ENCODE measurements at regions not wholly inside any gene's neighbourhood (a gene's known extent, or its start where the extent isn't known, plus 50 kb on each side); places are given as distances from the start of the nearest gene placed in this dataset.
"Not testable (repeated sequence)": the region's sequence is repeated elsewhere in the genome, so short reads cannot be mapped to it uniquely, and the experiment has no call there.

DNA sequence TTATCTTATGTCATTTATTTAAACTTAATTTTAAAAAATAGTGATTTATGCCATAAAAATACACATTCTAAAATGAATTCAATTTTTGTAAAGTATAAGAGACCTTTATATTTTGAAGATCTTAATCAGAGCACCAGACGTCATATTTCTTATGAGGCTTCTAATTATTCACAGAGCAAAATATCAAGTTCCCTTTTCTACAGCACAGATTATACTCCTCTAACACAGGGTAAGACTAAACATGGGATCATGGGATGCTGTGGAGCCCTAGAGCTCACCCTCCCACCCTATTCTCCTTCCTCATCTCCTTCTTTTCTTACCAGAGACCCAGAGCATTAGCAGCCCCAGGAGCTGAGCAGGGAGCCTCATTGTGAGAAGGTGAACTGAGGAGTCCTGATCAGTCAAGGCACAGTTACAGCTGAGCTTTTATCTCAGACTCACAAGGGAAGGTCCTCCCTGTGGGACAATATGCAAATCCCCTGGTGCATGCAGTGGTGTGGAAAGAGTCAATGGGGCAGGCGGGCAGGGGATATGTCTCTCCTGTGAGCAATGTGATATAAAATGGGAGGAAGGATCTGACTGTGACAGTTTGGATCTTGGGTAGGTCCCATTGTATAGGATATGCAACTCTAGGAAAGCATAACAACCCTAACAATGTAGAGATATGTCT, 530.7 kb downstream of the RPIA start:
- not testable (repeated sequence) for DNase-seq (ENCODE audit: low spot score)

DNA sequence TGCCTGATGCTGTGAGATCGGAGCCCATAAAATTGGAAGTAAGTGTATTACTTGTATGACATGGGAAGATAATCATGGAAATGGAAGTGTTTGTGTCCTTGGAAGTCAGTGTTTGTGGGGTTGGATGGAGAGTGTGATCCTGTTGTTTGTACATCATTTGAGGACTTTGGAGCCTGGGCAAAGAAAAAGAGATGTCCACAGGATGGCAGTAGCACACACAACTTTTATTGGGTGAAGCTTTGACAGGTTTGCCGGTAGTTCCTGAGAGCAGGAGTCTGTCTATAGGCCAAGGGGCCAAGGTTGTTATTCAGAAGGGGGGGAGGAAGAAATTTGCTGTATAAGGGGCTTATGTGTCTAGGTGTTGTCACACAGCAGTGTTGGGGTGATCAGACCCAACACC, 533.3 kb downstream of the RPIA start:
- not testable (repeated sequence) for DNase-seq (ENCODE audit: low spot score)

DNA sequence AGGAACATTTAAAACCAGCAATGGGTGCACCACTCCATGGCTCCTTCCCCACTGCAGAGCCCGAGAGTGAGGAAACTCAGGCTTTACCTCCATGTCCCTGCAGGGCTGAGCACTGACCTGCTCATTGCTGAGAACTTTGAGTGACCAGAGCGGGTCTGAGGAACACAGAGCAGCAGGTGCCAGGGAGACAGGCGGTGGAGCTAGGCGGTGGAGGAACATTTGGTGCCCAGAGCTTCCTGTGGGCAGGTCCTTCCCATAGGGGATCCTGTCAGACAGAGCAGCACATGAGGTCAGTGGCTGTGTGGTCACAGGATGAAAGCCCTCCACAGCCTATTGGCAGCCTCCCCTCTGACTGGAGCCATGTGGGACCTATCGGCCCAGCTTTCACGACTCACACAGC, 538.5 kb downstream of the RPIA start:
- not testable (repeated sequence) for DNase-seq (ENCODE audit: low spot score)

DNA sequence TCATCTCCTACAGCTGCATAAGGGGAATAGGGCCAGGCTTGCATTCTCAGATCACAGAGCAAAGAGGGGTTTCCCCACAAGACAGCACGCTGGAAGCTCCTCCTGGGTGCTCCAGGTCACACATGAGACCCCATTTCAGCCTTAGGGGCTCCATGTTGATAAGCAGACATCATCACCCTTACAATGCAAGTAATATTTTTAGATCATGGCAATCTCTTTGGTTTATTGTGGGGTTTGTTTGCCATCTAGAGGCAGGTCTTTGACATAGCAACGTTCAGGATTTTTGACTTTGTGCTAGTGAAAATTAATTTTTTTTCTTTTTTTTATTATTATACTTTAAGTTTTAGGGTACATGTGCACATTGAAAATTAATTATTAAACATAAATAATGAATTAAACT, 539.8 kb downstream of the RPIA start:
- not testable (repeated sequence) for DNase-seq (ENCODE audit: low spot score)

DNA sequence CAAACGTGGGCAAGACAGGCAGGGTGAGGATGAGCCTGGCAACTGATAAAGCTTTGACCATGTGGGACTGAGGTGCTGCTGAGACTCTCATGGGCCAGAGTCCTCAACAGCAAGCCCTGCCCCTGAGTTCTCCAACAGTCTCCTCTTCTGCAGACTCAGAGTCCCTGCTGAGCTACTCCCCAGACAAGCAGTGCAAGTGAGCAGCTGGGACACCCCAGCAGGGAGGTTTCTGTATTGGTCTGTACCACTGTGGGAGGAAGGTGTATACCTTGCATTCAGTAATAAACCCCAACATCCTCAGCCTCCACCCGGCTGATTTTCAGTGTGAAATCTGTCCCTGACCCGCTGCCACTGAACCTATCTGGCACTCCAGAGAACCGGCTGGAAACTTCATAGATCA, 542.5 kb downstream of the RPIA start:
- DNase-seq (ENCODE audit: low spot score) = not testable (repeated sequence)

DNA sequence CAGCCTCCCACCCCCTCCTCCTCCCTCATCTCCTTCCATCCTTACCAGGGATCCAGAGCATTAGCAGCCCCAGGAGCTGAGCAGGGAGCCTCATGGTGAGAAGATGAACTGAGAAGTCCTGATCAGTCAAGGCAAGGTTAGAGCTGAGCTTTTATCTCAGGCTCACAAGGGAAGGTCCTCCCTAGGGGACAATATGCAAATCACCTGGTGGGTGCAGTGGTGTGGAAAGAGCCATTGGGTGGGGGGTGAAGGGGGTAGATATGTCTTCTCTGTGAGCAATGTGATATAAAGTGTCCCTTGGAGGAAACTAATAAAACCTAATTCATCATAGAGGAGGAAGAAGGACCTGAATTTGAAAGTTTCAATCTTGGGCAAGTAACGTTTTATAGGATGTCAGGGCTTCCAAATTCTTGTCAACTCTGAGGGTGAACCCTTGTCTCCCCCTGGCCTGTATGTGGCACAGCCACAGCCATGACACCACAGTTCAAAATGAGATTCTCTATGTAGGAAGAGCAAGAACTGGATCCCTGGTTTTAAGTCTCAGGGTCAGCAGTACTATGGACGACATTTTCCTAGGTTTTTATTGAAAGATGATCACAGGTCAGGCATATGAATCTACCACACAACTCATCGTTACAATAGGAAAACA, 543.5 kb downstream of the RPIA start:
- not testable (repeated sequence) for DNase-seq (ENCODE audit: low spot score)

DNA sequence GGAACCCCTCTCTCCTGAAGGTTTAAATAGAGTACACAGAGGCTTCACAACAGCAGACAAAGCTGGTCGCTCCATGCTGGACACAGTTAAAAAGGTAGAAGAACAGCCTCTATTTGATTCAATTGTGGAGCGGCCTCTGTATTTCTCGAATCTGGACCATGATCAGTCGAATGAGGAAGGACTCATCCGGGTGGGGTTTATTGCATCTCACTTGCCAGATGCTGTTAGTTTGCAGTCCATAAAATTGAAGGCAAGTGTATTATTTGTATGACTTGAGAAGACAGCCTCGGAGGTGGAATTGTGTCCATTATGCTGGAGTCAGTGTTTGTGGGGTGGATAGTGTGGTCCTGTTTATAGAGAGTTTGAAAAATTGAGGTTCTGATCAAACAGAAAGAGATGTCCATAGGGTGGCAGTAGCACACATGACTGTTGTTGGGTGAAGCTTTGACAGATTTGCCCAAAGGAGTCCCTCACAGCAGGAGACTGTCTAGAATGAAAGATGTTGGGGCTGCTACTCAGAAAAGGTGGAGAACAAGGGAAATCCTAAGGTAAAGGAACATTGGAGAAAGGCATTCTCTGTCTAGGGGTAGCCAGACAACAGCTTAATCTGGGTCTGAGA, 545.5 kb downstream of the RPIA start:
- DNase-seq (ENCODE audit: low spot score) = not testable (repeated sequence)

DNA sequence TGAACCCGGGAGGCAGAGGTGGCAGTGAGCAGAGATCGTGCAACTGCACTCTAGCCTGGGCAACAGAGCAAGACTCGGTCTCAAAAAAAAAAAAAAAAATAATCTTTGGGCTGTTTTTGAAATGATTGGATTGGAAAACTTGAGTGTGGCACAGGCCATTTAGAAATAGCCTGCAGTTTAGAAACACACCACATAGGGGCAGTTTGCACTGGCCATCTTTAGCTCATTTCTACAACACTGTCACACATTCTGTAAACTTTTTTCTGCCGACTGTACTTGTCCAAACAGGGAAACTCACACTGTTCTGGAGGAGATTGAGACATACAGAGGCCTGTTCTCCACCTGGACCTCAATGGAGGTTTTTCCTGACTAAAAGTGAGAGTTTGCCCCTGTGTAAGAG, 546.3 kb downstream of the RPIA start:
- DNase-seq (ENCODE audit: low spot score) = not testable (repeated sequence)

DNA sequence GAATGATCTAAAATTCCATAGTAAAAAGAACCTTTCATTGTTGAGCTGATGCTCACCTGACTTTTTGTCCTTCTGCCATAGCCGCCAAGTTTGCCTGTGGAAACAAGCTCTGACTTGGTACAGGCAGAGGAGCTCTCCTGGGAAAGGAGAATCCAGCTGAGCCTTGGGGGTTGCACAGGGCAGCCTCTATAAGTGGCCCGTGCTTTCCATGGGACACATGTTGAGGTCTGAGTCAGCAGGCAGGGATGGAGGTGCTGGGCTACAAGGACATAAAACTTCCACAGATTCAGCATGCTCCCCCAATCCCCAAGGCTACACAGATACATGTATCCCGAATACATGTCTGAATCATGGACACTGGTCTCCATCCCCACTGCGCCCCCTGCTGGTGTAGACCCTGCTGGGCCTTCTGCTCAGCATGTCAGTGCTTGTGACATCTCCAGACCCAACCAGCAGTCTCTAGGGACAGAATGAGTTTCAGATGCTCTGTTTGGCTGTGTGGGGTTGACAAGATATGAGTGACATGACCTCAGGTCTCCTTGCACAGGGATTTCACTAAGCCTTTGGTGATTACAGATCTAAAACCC, 551.7 kb downstream of the RPIA start:
- not testable (repeated sequence) for DNase-seq (ENCODE audit: low spot score)

DNA sequence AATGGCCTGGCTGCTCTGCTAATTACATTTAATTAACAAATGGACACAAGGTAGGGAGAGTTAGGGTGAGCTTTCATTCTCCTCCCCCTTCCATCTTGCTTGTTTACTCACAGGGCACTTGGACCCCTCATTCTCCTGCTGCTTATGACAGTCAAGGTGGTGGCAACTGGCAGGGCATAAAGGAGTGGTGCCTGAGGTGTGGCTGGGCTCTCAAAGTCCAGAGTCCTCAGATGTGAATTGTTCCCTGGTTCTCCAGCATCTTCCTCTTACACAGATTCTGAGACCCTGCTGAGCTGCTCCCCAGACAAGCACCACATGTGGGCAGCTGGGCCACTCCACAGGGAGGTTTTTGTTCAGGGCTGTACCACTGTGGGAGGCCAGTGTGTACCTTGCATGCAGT, 552.9 kb downstream of the RPIA start:
- DNase-seq (ENCODE audit: low spot score) = not testable (repeated sequence)

DNA sequence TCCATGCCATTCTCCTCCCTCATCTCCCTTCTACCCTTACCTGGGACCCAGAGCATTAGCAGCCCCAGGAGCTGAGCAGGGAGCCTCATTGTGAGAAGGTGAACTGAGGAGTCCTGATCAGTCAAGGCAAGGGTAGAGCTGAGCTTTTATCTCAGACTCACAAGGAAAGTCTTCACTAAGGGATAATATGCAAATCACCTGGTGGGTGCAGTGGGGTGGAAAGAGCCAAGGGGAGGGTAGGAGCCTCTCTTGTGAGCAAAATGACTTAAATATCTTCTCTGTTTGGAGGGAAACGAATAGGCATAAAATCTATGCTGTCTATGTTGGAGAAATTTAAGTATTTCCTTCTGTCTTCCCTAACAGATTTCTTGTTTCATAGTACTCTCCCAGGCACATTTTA, 554.0 kb downstream of the RPIA start:
- not testable (repeated sequence) for DNase-seq (ENCODE audit: low spot score)

DNA sequence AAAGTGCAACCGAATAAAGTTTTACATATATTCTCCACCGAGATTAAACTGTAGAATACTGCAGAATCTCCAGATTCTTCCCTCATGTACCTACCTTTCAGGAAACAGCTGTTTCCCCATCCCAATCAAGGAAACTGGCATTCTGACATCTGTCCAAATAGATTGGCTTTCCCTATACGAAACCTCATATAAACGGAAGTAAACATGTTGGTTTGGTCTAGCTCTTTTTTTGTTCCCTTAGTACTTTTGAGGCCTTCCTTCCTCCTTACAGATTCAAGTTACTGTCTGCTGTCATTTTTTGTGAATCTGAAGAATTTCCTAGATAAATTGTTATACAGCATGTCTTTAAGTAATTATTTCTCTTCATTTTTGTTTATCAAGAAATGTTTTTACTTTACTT, 554.6 kb downstream of the RPIA start:
- not testable (repeated sequence) for DNase-seq (ENCODE audit: low spot score)

DNA sequence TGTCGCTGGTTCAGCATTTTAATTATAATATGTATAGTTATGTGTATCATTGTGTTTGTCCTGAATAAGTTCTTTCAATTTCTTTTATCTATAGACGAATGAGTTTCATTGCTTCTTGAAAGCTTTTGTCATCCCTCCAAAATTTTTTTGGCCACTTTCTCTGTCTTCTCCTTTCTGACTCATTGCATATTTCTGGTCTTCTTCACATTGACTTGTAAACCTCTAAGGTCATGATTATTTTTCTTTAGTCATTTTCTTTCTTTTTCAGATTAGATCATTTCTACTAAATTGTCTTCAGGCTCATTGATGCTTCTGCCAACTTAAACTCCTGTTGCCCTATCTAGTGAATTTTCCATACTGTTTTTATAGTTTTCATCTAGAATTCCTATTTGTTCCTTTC, 555.1 kb downstream of the RPIA start:
- DNase-seq (ENCODE audit: low spot score) = not testable (repeated sequence)

DNA sequence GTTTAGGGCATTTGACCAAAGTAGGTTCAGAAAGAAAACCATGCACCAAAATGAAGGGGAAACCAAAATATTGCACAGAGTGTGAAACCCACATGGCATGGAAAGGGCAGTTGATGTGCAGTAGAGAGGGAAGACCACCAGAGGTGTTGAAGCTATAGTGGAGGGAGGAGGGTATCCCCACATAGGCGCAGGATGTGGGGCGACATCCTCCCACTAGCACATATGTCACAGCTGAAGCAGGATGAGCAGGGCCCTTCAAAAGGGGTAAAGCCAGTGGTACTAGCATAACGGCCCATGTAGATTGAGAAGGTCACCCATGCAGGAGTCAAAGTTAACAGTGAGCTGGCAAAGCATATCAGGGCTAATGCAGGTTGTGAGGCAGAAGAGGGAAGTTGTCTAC, 563.5 kb downstream of the RPIA start:
- DNase-seq (ENCODE audit: low spot score) = not testable (repeated sequence)

DNA sequence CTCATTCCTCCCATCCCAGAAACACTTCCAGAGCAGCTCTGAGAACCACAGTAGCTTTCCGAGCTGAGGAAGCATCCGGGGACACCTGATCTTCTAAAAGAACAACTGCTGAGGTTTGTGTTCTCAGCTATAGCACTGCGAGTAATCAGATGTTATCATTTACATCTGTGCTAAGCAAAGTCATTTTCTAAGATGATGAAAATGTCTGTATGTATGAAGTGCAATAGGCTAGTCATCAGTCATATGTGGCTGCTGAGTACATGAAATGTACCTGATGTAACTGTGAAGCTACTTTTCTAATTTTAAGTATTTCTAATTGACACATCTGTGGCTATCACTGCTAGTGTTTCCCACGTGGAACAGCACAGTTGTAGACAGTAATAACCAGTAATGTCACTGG, 582.0 kb downstream of the RPIA start:
- DNase-seq (ENCODE audit: low spot score) = not testable (repeated sequence)

DNA sequence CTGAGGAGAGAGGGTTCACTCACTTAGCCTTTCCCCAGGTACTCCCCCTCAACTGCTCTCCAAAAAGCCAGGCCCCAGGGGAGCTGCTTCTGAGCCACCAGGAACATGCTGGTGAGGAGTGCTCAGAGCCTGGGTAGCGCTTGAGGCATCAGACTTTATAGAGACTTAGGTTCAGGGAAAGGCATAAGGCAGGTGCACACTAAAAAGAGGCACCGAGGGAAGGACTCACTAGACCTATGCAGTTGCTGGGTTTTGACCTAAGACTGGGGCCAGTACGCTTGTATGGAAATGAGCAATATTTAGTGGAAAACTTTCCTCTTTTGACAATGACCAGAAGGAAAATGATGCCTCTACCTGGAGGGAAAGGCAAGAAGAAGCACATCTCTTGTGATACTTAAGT, 589.1 kb downstream of the RPIA start:
- not testable (repeated sequence) for DNase-seq (ENCODE audit: low spot score)

DNA sequence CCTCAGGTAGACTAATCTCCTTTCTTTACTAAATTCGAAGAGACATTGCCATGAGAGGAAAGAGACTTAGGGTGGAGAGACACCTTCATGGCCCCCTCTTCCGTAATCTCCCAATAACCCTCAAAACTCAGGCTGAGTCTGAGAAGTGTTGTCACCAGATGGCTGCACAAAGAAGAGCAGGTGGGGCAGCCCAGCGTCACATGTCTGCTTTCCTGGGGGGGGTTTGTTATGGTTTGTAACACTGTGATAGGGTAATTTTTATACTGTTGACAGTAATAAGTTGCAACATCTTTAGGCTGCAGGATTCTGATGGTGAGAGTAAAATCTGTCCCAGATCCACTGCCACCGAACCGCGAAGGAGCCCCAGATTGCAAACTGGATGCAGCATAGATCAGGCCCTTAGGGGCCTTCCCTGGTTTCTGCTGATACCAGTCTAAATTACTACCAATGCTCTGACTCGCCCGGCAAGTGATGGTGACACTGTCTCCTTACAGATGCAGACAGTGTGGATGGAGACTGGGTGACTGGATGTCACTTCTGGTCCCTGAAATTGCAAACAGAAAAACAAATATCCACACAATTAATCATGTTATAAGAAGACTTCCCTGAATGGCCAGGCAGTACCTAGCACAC, 595.1 kb downstream of the RPIA start:
- not testable (repeated sequence) for DNase-seq (ENCODE audit: low spot score)

DNA sequence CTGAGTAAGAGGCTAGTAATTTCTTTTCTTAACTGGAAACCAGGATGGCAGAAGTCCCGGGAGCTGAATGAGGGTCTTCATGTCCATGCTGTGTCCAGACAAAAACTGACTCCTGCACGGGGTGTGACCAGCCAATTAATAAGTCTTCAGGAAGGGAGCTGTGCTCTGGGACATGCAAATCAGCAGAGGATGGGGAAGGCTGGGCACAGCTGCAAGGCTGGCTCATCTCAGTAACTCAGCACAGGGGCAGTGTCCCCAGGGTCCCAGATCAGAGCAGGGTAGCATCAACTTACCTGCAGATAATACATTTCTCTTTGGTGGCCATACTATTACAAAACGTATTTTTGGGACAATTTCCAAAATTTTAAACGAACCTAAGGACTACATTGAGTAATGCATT, 595.6 kb downstream of the RPIA start:
- not testable (repeated sequence) for DNase-seq (ENCODE audit: low spot score)

DNA sequence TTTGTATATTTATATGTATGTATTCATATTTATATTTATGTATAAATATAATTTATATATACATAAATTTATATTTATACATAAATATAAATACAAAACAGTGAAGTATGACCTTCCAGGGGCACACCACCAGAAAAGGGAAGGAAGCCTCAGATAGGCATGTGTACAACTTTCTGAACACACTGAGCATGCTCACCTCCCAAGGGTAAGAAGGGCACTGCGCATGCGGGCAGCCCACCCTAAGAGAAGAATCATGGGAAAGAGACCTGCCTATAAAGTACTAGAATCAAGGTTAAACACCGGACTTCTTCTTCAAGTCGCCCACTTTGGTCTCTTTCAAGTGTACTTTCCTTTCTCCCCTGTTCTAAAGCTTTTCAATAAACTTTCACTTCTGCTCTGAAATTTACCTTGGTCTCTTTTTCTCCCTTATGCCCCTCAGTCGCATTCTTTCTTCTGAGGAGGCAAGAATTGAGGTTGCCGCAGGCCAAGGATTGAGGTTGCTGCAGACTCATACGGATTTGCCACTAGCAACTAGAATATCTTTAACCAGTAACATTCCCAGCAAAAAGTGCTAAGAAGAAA, 600.3 kb downstream of the RPIA start:
- not testable (repeated sequence) for DNase-seq (ENCODE audit: low spot score)

DNA sequence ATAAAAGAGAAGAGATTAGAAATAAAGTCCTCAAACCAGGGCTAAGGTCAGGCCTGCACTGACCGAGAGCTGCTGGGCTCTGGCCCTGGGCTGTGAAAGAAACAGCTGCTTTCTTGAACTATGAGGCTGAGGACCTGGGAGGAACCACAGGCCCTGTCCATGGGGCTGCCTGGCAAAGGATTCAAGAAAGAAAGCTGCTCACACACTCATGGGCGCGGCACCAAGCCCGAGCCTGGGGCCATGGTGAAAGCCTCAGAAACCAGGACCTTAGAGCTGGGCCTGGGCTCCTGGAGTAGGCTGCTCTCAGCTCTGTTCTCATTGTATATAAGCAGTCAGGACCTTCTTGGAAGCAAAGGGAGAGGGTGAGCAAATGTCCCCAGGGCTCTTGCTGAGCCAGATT, 601.9 kb downstream of the RPIA start:
- DNase-seq (ENCODE audit: low spot score) = not testable (repeated sequence)

DNA sequence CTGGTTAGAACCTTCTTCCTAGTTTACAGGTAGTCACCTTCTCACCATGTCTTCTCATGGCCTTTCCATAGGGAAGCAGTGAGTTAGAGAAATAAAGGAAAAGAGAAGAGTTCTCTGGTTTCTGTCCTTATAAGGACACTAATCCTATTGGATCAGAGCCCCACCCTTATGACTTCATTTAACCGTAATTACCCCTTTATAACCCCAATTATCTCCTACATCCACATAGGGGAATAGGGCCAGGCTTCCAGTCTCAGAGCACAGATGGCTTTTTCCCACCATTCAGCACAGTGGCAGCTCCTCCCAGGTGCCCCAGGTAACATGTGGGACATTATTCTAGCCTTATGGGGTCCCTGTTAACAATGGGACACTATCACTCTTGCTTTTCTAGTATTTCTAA, 602.9 kb downstream of the RPIA start:
- not testable (repeated sequence) for DNase-seq (ENCODE audit: low spot score)

DNA sequence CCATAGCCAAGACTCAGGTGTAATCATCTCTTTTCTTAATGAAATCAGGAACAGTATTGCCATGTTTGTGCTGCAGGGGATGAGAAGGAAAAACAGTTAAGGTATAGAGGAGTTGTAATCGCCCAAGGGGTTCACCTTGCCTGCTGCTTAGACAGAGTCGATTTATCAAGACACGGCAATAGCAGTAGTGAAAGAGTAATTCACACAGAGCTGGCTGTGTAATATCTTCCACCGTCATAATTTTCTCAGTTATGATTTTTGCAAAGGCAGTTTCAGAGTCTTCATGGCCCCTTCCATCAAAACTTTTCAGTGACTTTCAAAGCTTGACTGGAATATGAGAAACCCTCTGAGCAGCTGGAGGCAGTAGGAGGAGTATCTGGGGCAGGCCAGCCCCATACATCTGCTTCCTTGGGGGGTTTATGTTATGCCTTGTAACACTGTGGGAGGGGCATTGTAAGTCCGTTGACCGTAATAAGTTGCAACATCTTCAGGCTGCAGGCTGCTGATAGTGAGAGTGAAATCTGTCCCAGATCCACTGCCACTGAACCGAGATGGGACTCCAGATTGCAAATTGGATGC, 605.4 kb downstream of the RPIA start:
- not testable (repeated sequence) for DNase-seq (ENCODE audit: low spot score)

Data from HuH-7 (cell line).